ENCODE measurements at regions not wholly inside any gene's neighbourhood (a gene's known extent, or its start where the extent isn't known, plus 50 kb on each side); places are given as distances from the start of the nearest gene placed in this dataset.

DNA sequence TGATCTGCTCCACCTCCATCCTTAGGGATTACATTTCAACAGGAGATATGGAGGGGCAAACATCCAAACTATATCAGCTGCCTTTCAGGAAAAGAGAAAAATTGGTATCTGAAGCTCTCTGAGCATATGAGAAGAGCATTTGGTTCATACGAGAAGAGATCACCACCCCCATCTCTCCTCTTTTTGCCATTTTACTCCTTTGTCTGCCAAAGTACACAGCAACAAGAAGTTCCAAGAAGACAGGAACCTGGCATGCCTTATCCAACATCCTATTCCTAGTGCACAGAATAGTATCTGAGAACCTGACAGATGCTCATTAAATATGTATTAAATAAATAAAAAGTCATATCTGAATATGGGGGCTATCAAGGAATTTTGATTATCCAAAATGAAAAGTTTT lies 142.5 kb upstream of the PKN2 start:
- TF ChIP-seq, protein P1, sequence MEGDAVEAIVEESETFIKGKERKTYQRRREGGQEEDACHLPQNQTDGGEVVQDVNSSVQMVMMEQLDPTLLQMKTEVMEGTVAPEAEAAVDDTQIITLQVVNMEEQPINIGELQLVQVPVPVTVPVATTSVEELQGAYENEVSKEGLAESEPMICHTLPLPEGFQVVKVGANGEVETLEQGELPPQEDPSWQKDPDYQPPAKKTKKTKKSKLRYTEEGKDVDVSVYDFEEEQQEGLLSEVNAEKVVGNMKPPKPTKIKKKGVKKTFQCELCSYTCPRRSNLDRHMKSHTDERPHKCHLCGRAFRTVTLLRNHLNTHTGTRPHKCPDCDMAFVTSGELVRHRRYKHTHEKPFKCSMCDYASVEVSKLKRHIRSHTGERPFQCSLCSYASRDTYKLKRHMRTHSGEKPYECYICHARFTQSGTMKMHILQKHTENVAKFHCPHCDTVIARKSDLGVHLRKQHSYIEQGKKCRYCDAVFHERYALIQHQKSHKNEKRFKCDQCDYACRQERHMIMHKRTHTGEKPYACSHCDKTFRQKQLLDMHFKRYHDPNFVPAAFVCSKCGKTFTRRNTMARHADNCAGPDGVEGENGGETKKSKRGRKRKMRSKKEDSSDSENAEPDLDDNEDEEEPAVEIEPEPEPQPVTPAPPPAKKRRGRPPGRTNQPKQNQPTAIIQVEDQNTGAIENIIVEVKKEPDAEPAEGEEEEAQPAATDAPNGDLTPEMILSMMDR (IDR thresholded peaks at IDR 0.05 in 2 of 3, conservative IDR thresholded peaks at IDR 0.05 in 1 of 3; ENCODE audit: control insufficient read depth in 2 of 3, extremely low read depth in 1 of 3, insufficient read depth in 1 of 3, low read depth in 3 of 3, low read length in 3 of 3), result no peak
- TF ChIP-seq NFXL1 (IDR thresholded peaks at IDR 0.05; ENCODE audit: borderline replicate concordance) (no peak), SREBF2 (IDR thresholded peaks at IDR 0.05; ENCODE audit: low read length) (no peak)

All from GM12878 (cell line).